ENCODE measurements at regions not wholly inside any gene's neighbourhood (a gene's known extent, or its start where the extent isn't known, plus 50 kb on each side); places are given as distances from the start of the nearest gene placed in this dataset.
"Not testable (repeated sequence)": the region's sequence is repeated elsewhere in the genome, so short reads cannot be mapped to it uniquely, and the experiment has no call there.

- H3K36me3 ChIP-seq (ENCODE audit: control insufficient read depth, insufficient read depth, low read length) = no peaks in the 10 kb centered on the region
- no peaks in the 10 kb centered on the region for H3K9me3 ChIP-seq (ENCODE audit: control insufficient read depth, insufficient read depth, low read length)
- no peak overlapping the region for H3K4me3 ChIP-seq (ENCODE audit: low read depth, low read length)
- H3K27me3 ChIP-seq (ENCODE audit: control insufficient read depth, insufficient read depth, low read length) = no peaks in the 10 kb centered on the region
- H3K9ac ChIP-seq (ENCODE audit: low read depth, low read length) = no peak overlapping the region
- H3K4me1 ChIP-seq (ENCODE audit: control insufficient read depth, insufficient read depth, low read length) = no peaks in the 10 kb centered on the region
These were observed 657.9 kb downstream of the EPM2A start for GRCh38 chr6:145077382-145077781.

DNA sequence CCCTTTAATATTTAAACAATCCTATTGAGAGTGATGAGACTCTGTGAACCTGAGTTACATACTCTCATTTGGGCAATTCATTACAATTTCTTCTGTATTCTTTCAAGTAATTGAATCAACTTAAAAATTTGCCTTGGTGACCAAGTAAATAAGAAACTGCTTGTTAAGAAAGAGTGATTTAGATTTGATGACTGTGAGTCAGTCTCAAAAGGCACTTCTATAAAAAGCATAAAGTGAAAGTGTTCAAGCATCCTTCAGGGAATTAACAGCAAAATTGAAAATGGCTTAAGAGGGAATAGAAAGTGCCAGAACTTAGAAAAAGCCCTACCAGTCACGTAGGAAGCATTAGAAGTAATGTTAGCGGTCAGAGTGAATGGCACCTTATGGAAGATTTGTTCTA, 654.7 kb downstream of the EPM2A start:
- H3K9ac ChIP-seq (ENCODE audit: low read depth, low read length) = no peak overlapping the region
- H3K4me1 ChIP-seq (ENCODE audit: control insufficient read depth, insufficient read depth, low read length) = no peaks in the 10 kb centered on the region
- no peaks in the 10 kb centered on the region for H3K27me3 ChIP-seq (ENCODE audit: control insufficient read depth, insufficient read depth, low read length)
- H3K4me3 ChIP-seq (ENCODE audit: low read depth, low read length) = no peak overlapping the region
- no peaks in the 10 kb centered on the region for H3K36me3 ChIP-seq (ENCODE audit: control insufficient read depth, insufficient read depth, low read length)
- no peaks in the 10 kb centered on the region for H3K9me3 ChIP-seq (ENCODE audit: control insufficient read depth, insufficient read depth, low read length)

DNA sequence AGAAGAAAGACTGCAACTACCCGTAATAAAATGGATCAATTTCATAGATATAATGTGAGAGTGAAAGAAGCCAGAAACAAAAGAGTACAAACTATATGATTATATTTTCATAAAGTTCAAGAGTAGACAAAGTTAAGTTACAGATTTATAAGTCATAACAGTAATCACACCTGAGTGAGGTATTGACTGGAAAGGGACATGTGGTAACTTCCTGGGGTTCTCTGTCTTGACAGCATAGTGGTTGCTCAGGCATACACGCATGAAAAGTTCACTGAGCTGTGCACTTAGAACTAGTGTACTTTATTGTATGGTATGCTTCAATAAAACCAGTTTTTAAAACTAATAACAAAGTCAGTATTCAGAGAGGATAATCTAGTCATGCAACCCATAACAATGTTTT, 653.6 kb downstream of the EPM2A start:
- no peaks in the 10 kb centered on the region for H3K27me3 ChIP-seq (ENCODE audit: control insufficient read depth, insufficient read depth, low read length)
- no peaks in the 10 kb centered on the region for H3K4me1 ChIP-seq (ENCODE audit: control insufficient read depth, insufficient read depth, low read length)
- H3K4me3 ChIP-seq (ENCODE audit: low read depth, low read length) = no peak overlapping the region
- no peaks in the 10 kb centered on the region for H3K36me3 ChIP-seq (ENCODE audit: control insufficient read depth, insufficient read depth, low read length)
- H3K9me3 ChIP-seq (ENCODE audit: control insufficient read depth, insufficient read depth, low read length) = no peaks in the 10 kb centered on the region
- no peak overlapping the region for H3K9ac ChIP-seq (ENCODE audit: low read depth, low read length)

DNA sequence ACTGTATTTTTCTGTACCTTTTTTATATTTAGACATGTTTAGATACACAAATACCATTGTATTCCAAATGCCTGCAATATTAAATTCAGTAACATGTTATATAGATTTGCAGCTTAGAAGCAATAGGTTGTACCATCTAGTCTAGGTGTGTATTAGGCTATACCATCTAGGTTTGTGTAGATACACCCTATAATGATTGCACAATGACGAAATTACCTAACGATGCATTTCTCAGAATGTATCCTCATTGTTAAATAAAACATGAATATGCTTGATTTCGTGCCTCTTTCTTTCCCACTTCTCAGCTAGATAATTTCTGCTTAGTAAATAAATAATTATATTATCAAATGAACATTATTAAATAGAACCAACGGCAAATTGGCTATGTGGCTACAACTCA, 653.0 kb downstream of the EPM2A start:
- Histone ChIP-seq H3K9me3 (ENCODE audit: control insufficient read depth, insufficient read depth, low read length) (no peaks in the 10 kb centered on the region), H3K36me3 (ENCODE audit: control insufficient read depth, insufficient read depth, low read length) (no peaks in the 10 kb centered on the region), H3K4me3 (ENCODE audit: low read depth, low read length) (no peak overlapping the region), H3K4me1 (ENCODE audit: control insufficient read depth, insufficient read depth, low read length) (no peaks in the 10 kb centered on the region), H3K27me3 (ENCODE audit: control insufficient read depth, insufficient read depth, low read length) (no peaks in the 10 kb centered on the region), H3K9ac (ENCODE audit: low read depth, low read length) (no peak overlapping the region)

DNA sequence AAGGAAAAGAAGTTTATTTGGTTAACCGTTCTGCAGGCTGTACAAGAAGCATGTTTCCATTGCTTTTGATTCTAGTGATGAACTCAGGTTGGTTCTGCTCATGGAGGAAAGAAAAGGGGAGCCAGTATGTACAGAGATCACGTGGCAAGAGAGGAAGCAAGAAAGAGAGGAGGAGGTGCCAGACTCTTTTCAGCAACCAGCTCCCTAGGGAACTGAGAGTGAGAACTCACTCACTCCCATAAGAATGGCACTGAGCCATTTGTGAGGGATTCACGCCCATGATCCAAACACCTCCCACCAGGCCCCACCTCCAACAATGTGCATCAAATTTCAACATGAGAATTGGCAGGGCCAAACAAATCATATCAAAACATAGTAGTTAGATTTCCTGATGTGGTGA, 649.1 kb downstream of the EPM2A start:
- Histone ChIP-seq H3K36me3 (ENCODE audit: control insufficient read depth, insufficient read depth, low read length) (no peaks in the 10 kb centered on the region), H3K9me3 (ENCODE audit: control insufficient read depth, insufficient read depth, low read length) (no peaks in the 10 kb centered on the region), H3K27me3 (ENCODE audit: control insufficient read depth, insufficient read depth, low read length) (no peaks in the 10 kb centered on the region), H3K9ac (ENCODE audit: low read depth, low read length) (no peak overlapping the region), H3K4me1 (ENCODE audit: control insufficient read depth, insufficient read depth, low read length) (no peaks in the 10 kb centered on the region), H3K4me3 (ENCODE audit: low read depth, low read length) (no peak overlapping the region)

DNA sequence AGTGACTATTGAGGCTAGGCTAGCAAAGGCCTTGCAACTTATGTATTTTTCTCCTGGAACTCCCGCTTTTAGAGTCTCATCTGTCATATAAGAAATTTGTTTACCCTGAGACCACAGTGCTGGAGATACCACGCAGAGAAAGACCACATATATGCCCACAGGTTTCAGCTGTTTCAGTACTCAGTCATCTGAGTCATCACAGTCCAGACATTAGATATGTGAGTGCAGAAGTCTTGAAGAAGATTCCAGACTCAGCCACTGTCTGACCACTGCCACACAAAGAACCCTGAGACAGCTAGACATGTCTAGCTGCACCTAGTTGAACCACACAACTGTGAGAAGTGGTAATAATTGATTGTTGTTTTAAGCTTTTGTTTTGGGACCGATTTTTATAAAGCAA, 648.3 kb downstream of the EPM2A start:
- Histone ChIP-seq H3K9me3 (ENCODE audit: control insufficient read depth, insufficient read depth, low read length) (no peaks in the 10 kb centered on the region), H3K4me1 (ENCODE audit: control insufficient read depth, insufficient read depth, low read length) (no peaks in the 10 kb centered on the region), H3K9ac (ENCODE audit: low read depth, low read length) (no peak overlapping the region), H3K36me3 (ENCODE audit: control insufficient read depth, insufficient read depth, low read length) (no peaks in the 10 kb centered on the region), H3K27me3 (ENCODE audit: control insufficient read depth, insufficient read depth, low read length) (no peaks in the 10 kb centered on the region), H3K4me3 (ENCODE audit: low read depth, low read length) (no peak overlapping the region)

- Histone ChIP-seq H3K4me1 (ENCODE audit: control insufficient read depth, insufficient read depth, low read length) (no peaks in the 10 kb centered on the region), H3K4me3 (ENCODE audit: low read depth, low read length) (no peak overlapping the region), H3K27me3 (ENCODE audit: control insufficient read depth, insufficient read depth, low read length) (no peaks in the 10 kb centered on the region), H3K9ac (ENCODE audit: low read depth, low read length) (no peak overlapping the region), H3K9me3 (ENCODE audit: control insufficient read depth, insufficient read depth, low read length) (no peaks in the 10 kb centered on the region), H3K36me3 (ENCODE audit: control insufficient read depth, insufficient read depth, low read length) (no peaks in the 10 kb centered on the region)
These were observed 644.3 kb downstream of the EPM2A start for GRCh38 chr6:145090801-145091585.

GRCh38 chr6:145091586-145092142, 643.7 kb downstream of the EPM2A start:
- H3K27me3 ChIP-seq (ENCODE audit: control insufficient read depth, insufficient read depth, low read length) = no peaks in the 10 kb centered on the region
- no peaks in the 10 kb centered on the region for H3K36me3 ChIP-seq (ENCODE audit: control insufficient read depth, insufficient read depth, low read length)
- H3K9ac ChIP-seq (ENCODE audit: low read depth, low read length) = no peak overlapping the region
- no peaks in the 10 kb centered on the region for H3K4me1 ChIP-seq (ENCODE audit: control insufficient read depth, insufficient read depth, low read length)
- H3K4me3 ChIP-seq (ENCODE audit: low read depth, low read length) = no peak overlapping the region
- no peaks in the 10 kb centered on the region for H3K9me3 ChIP-seq (ENCODE audit: control insufficient read depth, insufficient read depth, low read length)

DNA sequence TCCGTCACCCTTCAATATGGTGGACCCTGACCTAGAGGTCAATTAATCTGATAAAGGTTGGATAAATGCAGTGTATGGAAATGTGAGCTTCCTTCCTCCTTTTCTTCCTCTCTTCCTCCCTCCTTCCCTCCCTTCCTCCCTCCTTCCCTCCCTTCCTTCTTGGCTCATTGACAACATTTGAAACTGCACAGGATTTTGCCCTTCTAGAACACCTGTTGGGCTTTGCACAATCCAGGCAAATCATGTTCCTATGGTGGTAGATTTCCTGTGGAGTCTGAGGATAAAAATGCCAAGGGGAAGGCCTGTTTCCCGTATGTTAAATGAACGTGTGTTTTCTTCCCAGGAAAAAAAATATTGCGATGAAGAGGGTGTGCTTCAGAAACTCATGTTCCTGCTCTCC, 642.8 kb downstream of the EPM2A start:
- H3K36me3 ChIP-seq (ENCODE audit: control insufficient read depth, insufficient read depth, low read length) = no peaks in the 10 kb centered on the region
- no peak overlapping the region for H3K9ac ChIP-seq (ENCODE audit: low read depth, low read length)
- no peaks in the 10 kb centered on the region for H3K4me1 ChIP-seq (ENCODE audit: control insufficient read depth, insufficient read depth, low read length)
- no peaks in the 10 kb centered on the region for H3K9me3 ChIP-seq (ENCODE audit: control insufficient read depth, insufficient read depth, low read length)
- no peak overlapping the region for H3K4me3 ChIP-seq (ENCODE audit: low read depth, low read length)
- H3K27me3 ChIP-seq (ENCODE audit: control insufficient read depth, insufficient read depth, low read length) = no peaks in the 10 kb centered on the region

DNA sequence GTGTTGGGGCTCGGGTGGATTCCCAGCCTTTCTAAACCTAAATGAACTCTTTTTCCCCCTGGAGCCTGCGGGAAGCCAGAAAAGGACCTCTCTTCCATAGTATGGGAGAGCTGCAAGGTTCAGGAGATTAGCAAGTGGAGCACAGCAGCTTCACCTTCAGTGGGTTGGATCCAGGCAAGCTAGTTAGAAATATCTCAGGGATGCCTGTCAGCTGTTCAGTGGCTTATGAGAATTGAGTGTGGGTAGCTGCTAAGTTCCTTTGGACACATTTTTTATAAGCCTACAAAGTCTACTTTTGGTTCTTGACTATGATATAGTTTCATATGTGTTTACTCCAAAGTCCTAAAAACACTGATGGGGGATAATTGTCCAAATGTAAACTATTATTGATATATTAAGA, 642.1 kb downstream of the EPM2A start:
- Histone ChIP-seq H3K36me3 (ENCODE audit: control insufficient read depth, insufficient read depth, low read length) (no peaks in the 10 kb centered on the region), H3K4me3 (ENCODE audit: low read depth, low read length) (no peak overlapping the region), H3K9ac (ENCODE audit: low read depth, low read length) (no peak overlapping the region), H3K27me3 (ENCODE audit: control insufficient read depth, insufficient read depth, low read length) (no peaks in the 10 kb centered on the region), H3K4me1 (ENCODE audit: control insufficient read depth, insufficient read depth, low read length) (no peaks in the 10 kb centered on the region), H3K9me3 (ENCODE audit: control insufficient read depth, insufficient read depth, low read length) (no peaks in the 10 kb centered on the region)

DNA sequence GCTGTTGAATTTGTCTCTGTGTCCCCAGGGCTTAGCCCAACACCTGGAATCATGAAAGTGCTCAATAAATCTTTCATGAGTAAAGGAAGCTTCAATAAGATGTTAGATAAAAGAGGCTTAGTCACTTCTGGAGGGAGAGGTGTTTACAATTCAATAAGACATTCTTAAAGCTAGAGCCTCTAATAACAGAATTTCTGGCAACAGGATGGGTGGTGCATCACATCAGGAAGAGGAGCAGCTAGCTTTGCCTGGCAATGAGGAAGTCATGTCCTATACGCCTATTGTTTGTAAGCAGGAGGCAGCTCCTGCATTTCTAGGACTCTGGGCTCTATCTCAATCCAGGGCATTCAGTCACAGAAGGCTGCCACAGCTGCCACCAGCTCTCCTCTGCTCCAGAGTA, 638.5 kb downstream of the EPM2A start:
- Histone ChIP-seq H3K27me3 (ENCODE audit: control insufficient read depth, insufficient read depth, low read length) (no peaks in the 10 kb centered on the region), H3K4me3 (ENCODE audit: low read depth, low read length) (no peak overlapping the region), H3K4me1 (ENCODE audit: control insufficient read depth, insufficient read depth, low read length) (no peaks in the 10 kb centered on the region), H3K9ac (ENCODE audit: low read depth, low read length) (no peak overlapping the region), H3K36me3 (ENCODE audit: control insufficient read depth, insufficient read depth, low read length) (no peaks in the 10 kb centered on the region), H3K9me3 (ENCODE audit: control insufficient read depth, insufficient read depth, low read length) (no peaks in the 10 kb centered on the region)

DNA sequence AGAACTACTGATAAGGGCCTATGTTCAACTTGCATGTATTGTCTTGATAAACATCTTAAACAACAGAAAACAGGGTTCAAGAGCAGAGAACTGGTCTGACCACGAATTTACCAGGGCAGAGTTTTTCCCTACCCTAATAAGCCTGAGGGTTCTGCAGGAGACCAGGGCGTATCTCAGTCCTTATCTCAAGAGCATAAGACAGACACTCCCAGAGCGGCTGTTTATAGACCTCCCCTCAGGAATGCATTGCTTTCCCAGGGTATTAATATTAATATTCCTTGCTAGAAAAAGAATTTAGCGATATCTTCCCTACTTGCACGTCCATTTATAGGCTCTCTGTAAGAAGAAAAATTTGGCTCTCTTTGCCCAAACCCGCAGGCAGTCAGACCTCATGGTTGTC, 637.2 kb downstream of the EPM2A start:
- not testable (repeated sequence) for H3K9ac ChIP-seq (ENCODE audit: low read depth, low read length)

More for the DNA sequence above, 637.2 kb downstream of the EPM2A start:
- H3K4me1 ChIP-seq (ENCODE audit: control insufficient read depth, insufficient read depth, low read length); H3K27me3 ChIP-seq (ENCODE audit: control insufficient read depth, insufficient read depth, low read length); H3K9me3 ChIP-seq (ENCODE audit: control insufficient read depth, insufficient read depth, low read length); H3K4me3 ChIP-seq (ENCODE audit: low read depth, low read length); H3K36me3 ChIP-seq (ENCODE audit: control insufficient read depth, insufficient read depth, low read length): not testable (repeated sequence)
